ENCODE measurements at regions not wholly inside any gene's neighbourhood (a gene's known extent, or its start where the extent isn't known, plus 50 kb on each side); places are given as distances from the start of the nearest gene placed in this dataset.

- WGBS, 2 donors, result 67 to 77% methylated on average over 19 of the region's 19 CpGs
- H3K9me3 ChIP-seq (ENCODE audit: control insufficient read depth in 2 of 2, insufficient read depth in 1 of 2, low read depth in 1 of 2, low read length in 1 of 2), result peaks cover 0 to 2% of the 10 kb centered on the region in 2 donors
These were observed 92.5 kb upstream of the SIM2 start for GRCh38 chr21:36606287-36606982.

DNA sequence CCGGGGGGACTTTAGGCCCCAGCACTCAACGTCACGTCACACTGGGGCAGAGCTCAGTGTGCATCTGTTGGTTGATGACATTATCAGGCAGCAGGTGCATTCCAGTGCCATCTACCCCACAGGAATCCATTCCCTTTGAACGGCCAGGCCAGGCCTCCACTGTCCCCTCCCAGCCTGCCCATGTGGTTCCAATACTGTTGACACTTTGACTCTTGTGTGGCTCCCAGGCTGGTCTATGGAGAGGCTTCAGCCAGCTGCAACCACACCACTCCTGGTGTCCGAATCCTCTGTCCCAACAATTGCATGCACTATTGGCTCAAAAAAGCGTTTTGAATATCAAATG, 92.0 kb upstream of the SIM2 start:
- 86 to 87% methylated on average over 6 of the region's 6 CpGs for whole genome bisulfite sequencing, 2 donors
- peaks cover 0 to 2% of the 10 kb centered on the region in 2 donors for H3K9me3 ChIP-seq (ENCODE audit: control insufficient read depth in 2 of 2, insufficient read depth in 1 of 2, low read depth in 1 of 2, low read length in 1 of 2)
- H3K4me1 ChIP-seq (ENCODE audit: control insufficient read depth in 2 of 2, insufficient read depth in 2 of 2, low read length in 1 of 2), result no peaks in the 10 kb centered on the region
- H3K4me3 ChIP-seq (ENCODE audit: low read depth in 1 of 2, low read length in 2 of 2), result no peak overlapping the region
- no peaks in the 10 kb centered on the region for H3K36me3 ChIP-seq (ENCODE audit: control insufficient read depth in 2 of 2, insufficient read depth in 2 of 2, low read length in 1 of 2)
- no peaks in the 10 kb centered on the region for H3K27me3 ChIP-seq (ENCODE audit: control insufficient read depth in 1 of 2, insufficient read depth in 2 of 2, low read length in 2 of 2)
- no peak overlapping the region for H3K27ac ChIP-seq (ENCODE audit: low read depth in 2 of 2, low read length in 1 of 2)

More at GRCh38 chr21:36606287-36606982, 92.5 kb upstream of the SIM2 start:
- no peaks in the 10 kb centered on the region for H3K4me1 ChIP-seq (ENCODE audit: control insufficient read depth in 2 of 2, insufficient read depth in 2 of 2, low read length in 1 of 2)
- H3K27me3 ChIP-seq (ENCODE audit: control insufficient read depth in 1 of 2, insufficient read depth in 2 of 2, low read length in 2 of 2), result no peaks in the 10 kb centered on the region
- no peaks in the 10 kb centered on the region for H3K36me3 ChIP-seq (ENCODE audit: control insufficient read depth in 2 of 2, insufficient read depth in 2 of 2, low read length in 1 of 2)
- no peak overlapping the region for H3K27ac ChIP-seq (ENCODE audit: low read depth in 2 of 2, low read length in 1 of 2)
- no peak overlapping the region for H3K4me3 ChIP-seq (ENCODE audit: low read depth in 1 of 2, low read length in 2 of 2)

GRCh38 chr21:36608041-36608896, 90.6 kb upstream of the SIM2 start:
- no peak overlapping the region for H3K27ac ChIP-seq (ENCODE audit: low read depth in 2 of 2, low read length in 1 of 2)
- no peak overlapping the region for H3K4me3 ChIP-seq (ENCODE audit: low read depth in 1 of 2, low read length in 2 of 2)
- H3K9me3 ChIP-seq (ENCODE audit: control insufficient read depth in 2 of 2, insufficient read depth in 1 of 2, low read depth in 1 of 2, low read length in 1 of 2), result peaks cover 0 to 2% of the 10 kb centered on the region in 2 donors
- peaks cover 0 to 1% of the 10 kb centered on the region in 2 donors for H3K4me1 ChIP-seq (ENCODE audit: control insufficient read depth in 2 of 2, insufficient read depth in 2 of 2, low read length in 1 of 2)
- no peaks in the 10 kb centered on the region for H3K36me3 ChIP-seq (ENCODE audit: control insufficient read depth in 2 of 2, insufficient read depth in 2 of 2, low read length in 1 of 2)
- 48 to 57% methylated on average over 8 of the region's 8 CpGs for WGBS, 2 donors
- no peaks in the 10 kb centered on the region for H3K27me3 ChIP-seq (ENCODE audit: control insufficient read depth in 1 of 2, insufficient read depth in 2 of 2, low read length in 2 of 2)

- H3K36me3 ChIP-seq (ENCODE audit: control insufficient read depth in 2 of 2, insufficient read depth in 2 of 2, low read length in 1 of 2), result no peaks in the 10 kb centered on the region
- no peak overlapping the region for H3K4me3 ChIP-seq (ENCODE audit: low read depth in 1 of 2, low read length in 2 of 2)
- peaks cover 0 to 2% of the 10 kb centered on the region in 2 donors for H3K9me3 ChIP-seq (ENCODE audit: control insufficient read depth in 2 of 2, insufficient read depth in 1 of 2, low read depth in 1 of 2, low read length in 1 of 2)
- no peak overlapping the region for H3K27ac ChIP-seq (ENCODE audit: low read depth in 2 of 2, low read length in 1 of 2)
- H3K4me1 ChIP-seq (ENCODE audit: control insufficient read depth in 2 of 2, insufficient read depth in 2 of 2, low read length in 1 of 2), result peaks cover 0 to 2% of the 10 kb centered on the region in 2 donors
- 82 to 90% methylated on average over 1 of the region's 1 CpG for WGBS, 2 donors
- no peaks in the 10 kb centered on the region for H3K27me3 ChIP-seq (ENCODE audit: control insufficient read depth in 1 of 2, insufficient read depth in 2 of 2, low read length in 2 of 2)
These were observed 90.1 kb upstream of the SIM2 start for GRCh38 chr21:36608897-36609225.

GRCh38 chr21:36609654-36610053, 89.3 kb upstream of the SIM2 start:
- H3K9me3 ChIP-seq (ENCODE audit: control insufficient read depth in 2 of 2, insufficient read depth in 1 of 2, low read depth in 1 of 2, low read length in 1 of 2), result peaks cover 0 to 2% of the 10 kb centered on the region in 2 donors
- H3K4me1 ChIP-seq (ENCODE audit: control insufficient read depth in 2 of 2, insufficient read depth in 2 of 2, low read length in 1 of 2), result peaks cover 0 to 2% of the 10 kb centered on the region in 2 donors
- H3K27ac ChIP-seq (ENCODE audit: low read depth in 2 of 2, low read length in 1 of 2), result no peak overlapping the region
- H3K36me3 ChIP-seq (ENCODE audit: control insufficient read depth in 2 of 2, insufficient read depth in 2 of 2, low read length in 1 of 2), result no peaks in the 10 kb centered on the region
- no peak overlapping the region for H3K4me3 ChIP-seq (ENCODE audit: low read depth in 1 of 2, low read length in 2 of 2)
- no peaks in the 10 kb centered on the region for H3K27me3 ChIP-seq (ENCODE audit: control insufficient read depth in 1 of 2, insufficient read depth in 2 of 2, low read length in 2 of 2)

- WGBS, 2 donors, result 38 to 64% methylated on average over 1 of the region's 1 CpG
- H3K27me3 ChIP-seq (ENCODE audit: control insufficient read depth in 1 of 2, insufficient read depth in 2 of 2, low read length in 2 of 2), result no peaks in the 10 kb centered on the region
- no peak overlapping the region for H3K4me3 ChIP-seq (ENCODE audit: low read depth in 1 of 2, low read length in 2 of 2)
- H3K4me1 ChIP-seq (ENCODE audit: control insufficient read depth in 2 of 2, insufficient read depth in 2 of 2, low read length in 1 of 2), result peaks cover 0 to 2% of the 10 kb centered on the region in 2 donors
- no peaks in the 10 kb centered on the region for H3K36me3 ChIP-seq (ENCODE audit: control insufficient read depth in 2 of 2, insufficient read depth in 2 of 2, low read length in 1 of 2)
- H3K27ac ChIP-seq (ENCODE audit: low read depth in 2 of 2, low read length in 1 of 2), result no peak overlapping the region
- peaks cover under 1 to 4% of the 10 kb centered on the region in 2 donors for H3K9me3 ChIP-seq (ENCODE audit: control insufficient read depth in 2 of 2, insufficient read depth in 1 of 2, low read depth in 1 of 2, low read length in 1 of 2)
These were observed 88.7 kb upstream of the SIM2 start for GRCh38 chr21:36610201-36610600.

DNA sequence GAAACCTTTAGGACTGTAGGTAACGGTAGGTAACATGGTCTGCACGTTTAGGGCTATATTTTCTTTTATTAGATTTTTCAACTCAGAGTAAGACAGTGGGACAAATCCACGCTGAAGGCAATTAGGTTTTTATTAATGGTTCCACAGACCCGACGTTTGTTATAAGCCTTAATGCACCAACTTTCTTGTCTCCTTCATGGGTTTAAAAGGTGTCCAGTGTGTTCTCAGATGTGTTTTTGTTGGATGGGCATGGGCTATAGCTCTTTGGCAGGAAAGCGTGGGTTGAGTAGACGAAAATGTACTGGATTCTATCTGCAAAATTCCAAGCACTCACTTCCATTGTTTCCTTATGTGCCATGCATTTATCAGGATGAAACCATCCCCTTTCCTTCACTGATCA, 88.0 kb upstream of the SIM2 start:
- Histone ChIP-seq H3K27me3 (ENCODE audit: control insufficient read depth in 1 of 2, insufficient read depth in 2 of 2, low read length in 2 of 2) (no peaks in the 10 kb centered on the region), H3K9me3 (ENCODE audit: control insufficient read depth in 2 of 2, insufficient read depth in 1 of 2, low read depth in 1 of 2, low read length in 1 of 2) (peaks cover 2 to 5% of the 10 kb centered on the region in 2 donors), H3K4me1 (ENCODE audit: control insufficient read depth in 2 of 2, insufficient read depth in 2 of 2, low read length in 1 of 2) (peaks cover 0 to 2% of the 10 kb centered on the region in 2 donors), H3K27ac (ENCODE audit: low read depth in 2 of 2, low read length in 1 of 2) (no peak overlapping the region), H3K4me3 (ENCODE audit: low read depth in 1 of 2, low read length in 2 of 2) (no peak overlapping the region), H3K36me3 (ENCODE audit: control insufficient read depth in 2 of 2, insufficient read depth in 2 of 2, low read length in 1 of 2) (no peaks in the 10 kb centered on the region)
- 77 to 83% methylated on average over 7 of the region's 7 CpGs for whole genome bisulfite sequencing, 2 donors

DNA sequence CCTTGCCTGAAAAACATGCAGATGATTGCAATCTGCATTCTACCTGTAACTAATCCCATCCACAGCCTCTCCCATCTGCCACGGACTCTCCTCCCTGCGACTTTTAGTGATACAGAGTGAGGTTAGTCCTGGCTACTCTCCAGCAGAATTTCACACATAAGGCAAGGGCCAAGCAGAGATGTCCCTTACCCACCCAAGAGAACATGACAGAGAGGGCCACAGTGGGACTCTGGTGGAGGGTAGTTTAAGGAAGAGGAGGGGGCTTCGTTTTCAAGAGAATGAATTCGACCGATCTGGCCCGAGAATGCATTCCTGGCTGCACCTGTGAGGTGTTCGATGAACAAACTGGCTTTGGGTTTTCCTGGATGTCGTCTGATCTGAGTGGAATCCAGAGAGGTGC, 87.5 kb upstream of the SIM2 start:
- H3K4me3 ChIP-seq (ENCODE audit: low read depth in 1 of 2, low read length in 2 of 2), result no peak overlapping the region
- no peaks in the 10 kb centered on the region for H3K36me3 ChIP-seq (ENCODE audit: control insufficient read depth in 2 of 2, insufficient read depth in 2 of 2, low read length in 1 of 2)
- H3K27ac ChIP-seq (ENCODE audit: low read depth in 2 of 2, low read length in 1 of 2), result no peak overlapping the region
- 85 to 88% methylated on average over 8 of the region's 8 CpGs for WGBS, 2 donors
- H3K9me3 ChIP-seq (ENCODE audit: control insufficient read depth in 2 of 2, insufficient read depth in 1 of 2, low read depth in 1 of 2, low read length in 1 of 2), result peaks cover 2 to 5% of the 10 kb centered on the region in 2 donors
- peaks cover 0 to 2% of the 10 kb centered on the region in 2 donors for H3K4me1 ChIP-seq (ENCODE audit: control insufficient read depth in 2 of 2, insufficient read depth in 2 of 2, low read length in 1 of 2)
- H3K27me3 ChIP-seq (ENCODE audit: control insufficient read depth in 1 of 2, insufficient read depth in 2 of 2, low read length in 2 of 2), result no peaks in the 10 kb centered on the region

GRCh38 chr21:36613059-36613458, 85.9 kb upstream of the SIM2 start:
- WGBS, 2 donors, result 25 to 30% methylated on average over 10 of the region's 10 CpGs
- H3K27me3 ChIP-seq (ENCODE audit: control insufficient read depth in 1 of 2, insufficient read depth in 2 of 2, low read length in 2 of 2), result no peaks in the 10 kb centered on the region
- no peaks in the 10 kb centered on the region for H3K36me3 ChIP-seq (ENCODE audit: control insufficient read depth in 2 of 2, insufficient read depth in 2 of 2, low read length in 1 of 2)

More at GRCh38 chr21:36613059-36613458, 85.9 kb upstream of the SIM2 start:
- Histone ChIP-seq H3K9me3 (ENCODE audit: control insufficient read depth in 2 of 2, insufficient read depth in 1 of 2, low read depth in 1 of 2, low read length in 1 of 2) (peaks cover 2 to 5% of the 10 kb centered on the region in 2 donors), H3K4me1 (ENCODE audit: control insufficient read depth in 2 of 2, insufficient read depth in 2 of 2, low read length in 1 of 2) (peaks cover 0 to 2% of the 10 kb centered on the region in 2 donors), H3K4me3 (ENCODE audit: low read depth in 1 of 2, low read length in 2 of 2) (no peak overlapping the region), H3K27ac (ENCODE audit: low read depth in 2 of 2, low read length in 1 of 2) (no peak overlapping the region)

Measured in esophagus (tissue), 2 donors.